ENCODE measurements at regions not wholly inside any gene's neighbourhood (a gene's known extent, or its start where the extent isn't known, plus 50 kb on each side); places are given as distances from the start of the nearest gene placed in this dataset.

- DNase-seq = no peak
Measured at GRCh38 chr4:31998807-31999206, 1278.6 kb downstream of the PCDH7 start.

- no peak for DNase-seq
Measured at GRCh38 chr4:31999848-32000247, 1279.7 kb downstream of the PCDH7 start.

GRCh38 chr4:32000846-32001488, 1280.8 kb downstream of the PCDH7 start:
- no peak for DNase-seq

GRCh38 chr4:32002037-32002747, 1282.0 kb downstream of the PCDH7 start:
- no peak for DNase-seq

- no peak for DNase-seq
Measured at GRCh38 chr4:32003548-32003947, 1283.4 kb downstream of the PCDH7 start.

- DNase-seq = no peak
Measured at GRCh38 chr4:32010221-32010620, 1290.1 kb downstream of the PCDH7 start.

GRCh38 chr4:32022071-32022470, 1301.9 kb downstream of the PCDH7 start:
- no peak for DNase-seq

GRCh38 chr4:32025851-32026459, 1305.8 kb downstream of the PCDH7 start:
- no peak for DNase-seq

- DNase-seq = no peak
Measured at GRCh38 chr4:32030406-32030805, 1310.2 kb downstream of the PCDH7 start.

GRCh38 chr4:32031026-32031425, 1310.9 kb downstream of the PCDH7 start:
- DNase-seq = no peak

- DNase-seq = no peak
Measured at GRCh38 chr4:32032136-32032672, 1312.0 kb downstream of the PCDH7 start.

- DNase-seq = no peak
Measured at GRCh38 chr4:32037399-32037798, 1317.2 kb downstream of the PCDH7 start.

GRCh38 chr4:32042486-32043247, 1322.5 kb downstream of the PCDH7 start:
- DNase-seq = no peak

GRCh38 chr4:32043248-32043633, 1323.1 kb downstream of the PCDH7 start:
- no peak for DNase-seq

- no peak for DNase-seq
Measured at GRCh38 chr4:32061916-32062315, 1341.7 kb downstream of the PCDH7 start.

GRCh38 chr4:32073542-32073941, 1353.4 kb downstream of the PCDH7 start:
- no peak for DNase-seq

- no peak for DNase-seq
Measured at GRCh38 chr4:32087211-32087610, 1367.0 kb downstream of the PCDH7 start.

GRCh38 chr4:32094987-32095386, 1374.8 kb downstream of the PCDH7 start:
- DNase-seq = no peak

GRCh38 chr4:32102896-32103295, 1382.7 kb downstream of the PCDH7 start:
- no peak for DNase-seq

GRCh38 chr4:32106767-32107166, 1386.6 kb downstream of the PCDH7 start:
- no peak for DNase-seq

- no peak for DNase-seq
Measured at GRCh38 chr4:32112891-32113290, 1392.7 kb downstream of the PCDH7 start.

GRCh38 chr4:32117693-32118092, 1397.5 kb downstream of the PCDH7 start:
- DNase-seq = no peak

- no peak for DNase-seq
Measured at GRCh38 chr4:32119907-32120306, 1399.7 kb downstream of the PCDH7 start.

Data from NCI-H2029 treated with DMSO at 0.1 percent for 48 hours (cell line).